ENCODE measurements at regions not wholly inside any gene's neighbourhood (a gene's known extent, or its start where the extent isn't known, plus 50 kb on each side); places are given as distances from the start of the nearest gene placed in this dataset.
A peak's percentile ranks its signal among the peaks of the same experiment; 100 is the strongest.
"Not testable (repeated sequence)": the region's sequence is repeated elsewhere in the genome, so short reads cannot be mapped to it uniquely, and the experiment has no call there.

- Mint-ChIP-seq H3K4me1 (no peaks in the 10 kb centered on the region), H3K9me3 (peaks cover 16% of the 10 kb centered on the region), H3K4me3 (no peak overlapping the region), H3K27ac (no peak overlapping the region), H3K36me3 (no peaks in the 10 kb centered on the region)
- DNase-seq (ENCODE audit: low spot score in 2 of 2) (no peak), ATAC-seq (no peak)
Observed at GRCh38 chr16:34054969-34055368, 595.6 kb downstream of the TP53TG3F start.

DNA sequence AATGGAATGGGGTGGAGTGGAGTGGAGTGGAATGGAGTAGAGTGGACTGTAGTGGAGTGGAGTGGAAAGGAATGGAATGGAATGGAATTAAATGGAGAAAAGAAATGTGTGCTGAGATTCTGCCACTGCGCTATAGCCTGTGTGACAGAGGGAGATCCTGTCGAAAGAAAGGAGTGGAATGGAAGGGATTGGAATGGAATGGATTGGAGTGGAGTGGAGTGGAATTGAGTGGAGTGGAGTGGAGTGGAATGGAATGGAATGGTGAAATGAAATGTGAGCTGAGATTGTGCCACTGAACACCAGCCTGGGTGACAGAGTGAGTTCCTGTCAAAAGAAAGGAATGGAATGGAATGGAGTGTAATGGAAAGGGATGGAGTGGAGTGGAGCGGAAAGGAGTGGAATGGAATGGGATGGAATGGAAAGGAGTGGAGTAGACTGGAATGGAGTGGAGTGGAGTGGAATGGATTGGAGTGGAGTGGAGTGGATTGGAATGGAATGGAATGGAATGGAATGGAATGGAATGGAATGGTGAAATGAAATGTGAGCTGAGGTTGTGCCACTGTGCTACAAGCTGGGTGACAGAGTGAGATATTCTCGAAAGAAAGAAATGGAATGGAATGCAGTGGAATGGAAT, 603.3 kb downstream of the TP53TG3F start:
- not testable (repeated sequence) for H3K4me1 Mint-ChIP-seq; H3K4me3 Mint-ChIP-seq; DNase-seq (ENCODE audit: low spot score in 2 of 2); H3K36me3 Mint-ChIP-seq; H3K27ac Mint-ChIP-seq
- H3K9me3 Mint-ChIP-seq, result peaks cover 41% of the 10 kb centered on the region
- peak; percentile 52 for ATAC-seq

GRCh38 chr16:34063498-34064157, 604.2 kb downstream of the TP53TG3F start:
- not testable (repeated sequence) for DNase-seq (ENCODE audit: low spot score in 2 of 2); H3K4me1 Mint-ChIP-seq; H3K27ac Mint-ChIP-seq

GRCh38 chr16:34064602-34065001, 605.2 kb downstream of the TP53TG3F start:
- H3K9me3 Mint-ChIP-seq, result peaks cover 41% of the 10 kb centered on the region
- DNase-seq (ENCODE audit: low spot score in 2 of 2); H3K4me1 Mint-ChIP-seq; H3K4me3 Mint-ChIP-seq; H3K36me3 Mint-ChIP-seq; H3K27ac Mint-ChIP-seq: not testable (repeated sequence)
- peak; percentile 21 for ATAC-seq

More at GRCh38 chr16:34063498-34064157, 604.2 kb downstream of the TP53TG3F start:
- ATAC-seq, result peak; percentile 34
- H3K36me3 Mint-ChIP-seq, H3K4me3 Mint-ChIP-seq: not testable (repeated sequence)
- H3K9me3 Mint-ChIP-seq, result peaks cover 41% of the 10 kb centered on the region

DNA sequence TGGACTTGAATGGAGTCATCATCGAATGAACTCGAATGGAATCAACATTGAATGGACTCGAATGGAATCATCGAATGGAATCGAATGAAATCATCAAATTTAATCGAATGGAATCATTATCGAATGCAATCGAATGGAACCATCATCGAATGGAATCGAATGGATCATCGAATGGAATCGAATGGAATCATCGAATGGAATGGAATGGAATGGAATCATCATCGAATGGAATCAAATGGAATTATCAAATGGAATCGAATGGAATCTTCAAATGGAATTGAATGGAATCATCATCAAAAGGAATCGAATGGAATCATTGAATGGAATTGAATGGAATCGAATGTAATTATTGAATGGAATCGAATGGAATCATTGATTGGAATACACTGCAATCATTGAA, 610.3 kb downstream of the TP53TG3F start:
- not testable (repeated sequence) for H3K36me3 Mint-ChIP-seq; H3K27ac Mint-ChIP-seq; H3K4me1 Mint-ChIP-seq; H3K4me3 Mint-ChIP-seq; DNase-seq (ENCODE audit: low spot score in 2 of 2); ATAC-seq
- peaks cover 17% of the 10 kb centered on the region for H3K9me3 Mint-ChIP-seq

DNA sequence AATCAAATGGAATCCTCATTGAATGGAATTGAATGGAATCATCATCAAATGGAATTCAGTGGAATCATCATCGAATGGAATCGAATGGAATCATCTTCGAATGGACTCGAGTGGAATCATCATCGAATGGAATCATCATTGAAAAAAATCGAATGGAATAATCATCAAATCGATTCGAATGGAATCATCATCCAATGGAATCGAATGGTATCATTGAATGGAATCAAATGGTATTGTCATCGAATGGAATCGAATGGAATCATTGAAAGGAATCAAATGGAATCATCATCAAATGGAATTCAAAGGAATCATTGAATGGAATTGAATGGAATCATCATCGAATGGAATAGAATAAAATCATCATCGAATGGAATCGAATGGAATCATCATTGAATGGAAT, 619.3 kb downstream of the TP53TG3F start:
- no peak for ATAC-seq
- H3K27ac Mint-ChIP-seq, result no peak overlapping the region
- H3K4me3 Mint-ChIP-seq, result no peak overlapping the region
- H3K4me1 Mint-ChIP-seq, result no peaks in the 10 kb centered on the region
- H3K36me3 Mint-ChIP-seq, result peaks cover 6% of the 10 kb centered on the region
- DNase-seq (ENCODE audit: low spot score in 2 of 2), result no peak
- H3K9me3 Mint-ChIP-seq, result peaks cover 39% of the 10 kb centered on the region

DNA sequence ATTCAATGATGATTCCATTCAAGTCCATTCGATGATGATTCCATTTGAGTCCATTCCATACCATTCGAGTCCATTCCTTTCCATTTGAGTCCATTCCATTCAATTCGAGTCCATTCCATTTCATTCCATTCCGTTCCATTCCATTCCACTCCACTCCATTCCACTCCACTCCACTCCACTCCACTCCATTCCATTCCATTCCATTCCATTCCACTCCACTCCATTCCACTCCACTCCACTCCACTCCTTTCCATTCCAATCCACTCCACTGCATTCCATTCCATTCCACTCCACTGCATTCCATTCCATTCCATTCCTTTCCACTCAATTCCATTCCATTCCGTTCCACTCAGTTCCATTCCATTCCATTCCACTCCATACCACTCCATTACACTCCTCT, 625.6 kb downstream of the TP53TG3F start:
- not testable (repeated sequence) for H3K4me1 Mint-ChIP-seq; H3K4me3 Mint-ChIP-seq; ATAC-seq; DNase-seq (ENCODE audit: low spot score in 2 of 2); H3K27ac Mint-ChIP-seq; H3K36me3 Mint-ChIP-seq
- peaks cover 37% of the 10 kb centered on the region for H3K9me3 Mint-ChIP-seq

DNA sequence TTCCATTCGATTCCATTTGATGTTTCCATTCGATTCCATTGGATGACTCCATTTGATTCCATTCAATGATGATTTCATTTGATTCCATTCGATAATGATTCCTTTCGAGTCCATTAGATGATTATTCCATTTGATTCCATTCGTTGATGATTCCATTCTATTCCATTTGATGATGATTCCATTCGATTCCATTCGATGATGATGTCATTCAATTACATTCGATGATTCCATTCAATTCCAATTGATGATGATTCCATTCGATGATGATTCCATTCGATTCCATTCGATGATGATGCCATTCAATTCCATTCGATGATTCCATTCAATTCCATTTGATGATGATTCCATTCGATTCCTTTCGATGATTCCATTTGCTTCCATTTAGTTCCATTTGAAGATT, 635.6 kb downstream of the TP53TG3F start:
- not testable (repeated sequence) for DNase-seq (ENCODE audit: low spot score in 2 of 2); ATAC-seq; H3K36me3 Mint-ChIP-seq; H3K27ac Mint-ChIP-seq; H3K4me1 Mint-ChIP-seq; H3K4me3 Mint-ChIP-seq
- peaks cover 49% of the 10 kb centered on the region for H3K9me3 Mint-ChIP-seq

- not testable (repeated sequence) for H3K4me1 Mint-ChIP-seq; H3K36me3 Mint-ChIP-seq; DNase-seq (ENCODE audit: low spot score in 2 of 2); H3K4me3 Mint-ChIP-seq; H3K27ac Mint-ChIP-seq; ATAC-seq
- H3K9me3 Mint-ChIP-seq, result peaks cover 39% of the 10 kb centered on the region
Observed at GRCh38 chr16:34096911-34097310, 637.5 kb downstream of the TP53TG3F start.

- not testable (repeated sequence) for DNase-seq (ENCODE audit: low spot score in 2 of 2); ATAC-seq
Observed at GRCh38 chr16:34097326-34097725, 637.9 kb downstream of the TP53TG3F start.

DNA sequence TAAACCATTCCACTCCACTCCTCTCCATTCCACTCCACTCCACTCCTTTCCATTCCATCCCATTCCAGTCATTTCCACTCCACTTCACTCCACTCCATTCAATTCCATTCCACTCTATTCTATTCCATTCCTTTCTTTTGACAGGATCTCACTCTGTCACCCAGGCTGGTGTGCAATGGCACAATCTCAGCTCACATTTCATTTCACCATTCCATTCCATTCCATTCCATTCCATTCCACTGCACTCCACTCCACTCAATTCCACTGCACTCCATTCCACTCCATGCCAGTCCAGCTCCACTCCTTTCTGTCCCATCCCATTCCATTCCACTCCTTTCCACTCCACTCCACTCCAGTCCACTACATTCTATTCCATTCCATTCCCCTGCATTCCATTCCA, 638.6 kb downstream of the TP53TG3F start:
- peaks cover 39% of the 10 kb centered on the region for H3K9me3 Mint-ChIP-seq
- H3K36me3 Mint-ChIP-seq; ATAC-seq; H3K4me1 Mint-ChIP-seq; DNase-seq (ENCODE audit: low spot score in 2 of 2); H3K4me3 Mint-ChIP-seq; H3K27ac Mint-ChIP-seq: not testable (repeated sequence)

More at GRCh38 chr16:34097326-34097725, 637.9 kb downstream of the TP53TG3F start:
- not testable (repeated sequence) for H3K36me3 Mint-ChIP-seq, H3K27ac Mint-ChIP-seq, H3K4me1 Mint-ChIP-seq, H3K4me3 Mint-ChIP-seq
- peaks cover 39% of the 10 kb centered on the region for H3K9me3 Mint-ChIP-seq

DNA sequence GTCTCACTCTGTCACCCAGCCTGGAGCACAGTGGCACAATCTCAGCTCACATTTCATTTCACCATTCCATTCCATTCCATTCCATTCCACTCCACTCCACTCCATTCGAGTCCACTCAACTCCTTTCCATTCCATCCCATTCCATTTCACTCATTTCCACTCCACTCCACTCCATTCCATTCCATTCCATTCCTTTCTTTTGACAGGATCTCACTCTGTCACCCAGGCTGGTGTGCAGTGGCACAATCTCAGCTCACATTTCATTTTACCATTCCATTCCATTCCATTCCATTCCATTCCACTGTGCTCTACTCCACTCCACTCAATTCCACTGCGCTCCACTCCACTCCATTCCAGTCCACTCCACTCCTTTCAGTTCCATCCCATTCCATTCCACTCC, 639.6 kb downstream of the TP53TG3F start:
- not testable (repeated sequence) for H3K4me3 Mint-ChIP-seq; H3K4me1 Mint-ChIP-seq; H3K36me3 Mint-ChIP-seq; ATAC-seq; DNase-seq (ENCODE audit: low spot score in 2 of 2); H3K27ac Mint-ChIP-seq
- H3K9me3 Mint-ChIP-seq, result peaks cover 39% of the 10 kb centered on the region

Data from stimulated activated effector memory CD8-positive, alpha-beta T cell treated with anti-CD3 and anti-CD28 coated beads, Interleukin-12 subunit alpha, Interleukin-12 subunit beta, amount 100 ng/mL, for 72 hours (primary cell).